Activated naive CD8-positive, alpha-beta T cell treated with anti-CD3 and anti-CD28 coated beads, Interleukin-2, amount 10 ng/mL, durations not matched to agents 7 days and 5 days (primary cell): ENCODE measurements at regions not wholly inside any gene's neighbourhood (a gene's known extent, or its start where the extent isn't known, plus 50 kb on each side); places are given as distances from the start of the nearest gene placed in this dataset.

Source experiments
- ATAC-seq: fragments of 150-1000 bp; cut with Tn5 transposase; one replicate; pipeline ENCODE4 v1.10.0; 2021; ENCODE audit warnings: low read depth, moderate library complexity
- POLR2A ChIA-PET: fragments of 350-600 bp; sonication (Branson Sonifier 250); formaldehyde crosslinking; loops from one replicate; lab custom pipeline; 2021; ENCODE audit warnings: antibody characterized with exemption; lab: Charles Lee
- DNase-seq: peaks from one replicate; pipeline ENCODE4 v3.0.0; 2021
- H3K27ac Mint-ChIP-seq: one replicate; pipeline ENCODE4 v1.8.0; 2022; ENCODE audit warnings: mild to moderate bottlenecking, mixed read lengths
- H3K27me3 Mint-ChIP-seq: one replicate; pipeline ENCODE4 v1.8.0; 2022; ENCODE audit warnings: mild to moderate bottlenecking, moderate library complexity, mixed read lengths
- H3K36me3 Mint-ChIP-seq: one replicate; pipeline ENCODE4 v1.8.0; 2021; ENCODE audit warnings: mild to moderate bottlenecking, mixed read lengths
- H3K4me1 Mint-ChIP-seq: one replicate; pipeline ENCODE4 v1.8.0; 2021; ENCODE audit warnings: mixed read lengths
- H3K4me3 Mint-ChIP-seq: one replicate; pipeline ENCODE4 v1.8.0; 2022; ENCODE audit warnings: mild to moderate bottlenecking, moderate library complexity, mixed read lengths
- H3K9me3 Mint-ChIP-seq: one replicate; pipeline ENCODE4 v1.8.0; 2021; ENCODE audit warnings: mixed read lengths

GRCh38 chr18:37958499-37958898 is 392.9 kb upstream of the CELF4 start:
- Mint-ChIP-seq H3K4me3 (no peak overlapping the region), H3K27me3 (no peaks in the 10 kb centered on the region), H3K9me3 (peaks cover 3% of the 10 kb centered on the region), H3K4me1 (no peaks in the 10 kb centered on the region), H3K27ac (no peak overlapping the region), H3K36me3 (no peaks in the 10 kb centered on the region)
- DNase-seq (no peak), ATAC-seq (no peak)
- POLR2A ChIA-PET, result no interaction called here

- no peaks in the 10 kb centered on the region for H3K27me3 Mint-ChIP-seq
- H3K27ac Mint-ChIP-seq, result no peak overlapping the region
- H3K9me3 Mint-ChIP-seq, result peaks cover 2% of the 10 kb centered on the region
- H3K36me3 Mint-ChIP-seq, result no peaks in the 10 kb centered on the region
- H3K4me1 Mint-ChIP-seq, result no peaks in the 10 kb centered on the region
- no peak overlapping the region for H3K4me3 Mint-ChIP-seq
- DNase-seq (no peak), ATAC-seq (no peak)
- POLR2A ChIA-PET, result no interaction called here
These were observed 391.3 kb upstream of the CELF4 start for GRCh38 chr18:37956902-37957301.

- ATAC-seq (no peak), DNase-seq (no peak)
- Mint-ChIP-seq H3K27ac (no peak overlapping the region), H3K9me3 (peaks cover 3% of the 10 kb centered on the region), H3K36me3 (no peaks in the 10 kb centered on the region), H3K4me3 (no peak overlapping the region), H3K27me3 (no peaks in the 10 kb centered on the region), H3K4me1 (no peaks in the 10 kb centered on the region)
- POLR2A ChIA-PET, result no interaction called here
These were observed 390.4 kb upstream of the CELF4 start for GRCh38 chr18:37956020-37956419.

GRCh38 chr18:37955201-37955600 is 389.6 kb upstream of the CELF4 start:
- H3K9me3 Mint-ChIP-seq, result peaks cover 5% of the 10 kb centered on the region
- H3K27ac Mint-ChIP-seq, result no peak overlapping the region
- H3K4me1 Mint-ChIP-seq, result no peaks in the 10 kb centered on the region
- no peak for ATAC-seq
- POLR2A ChIA-PET, result no interaction called here
- no peak for DNase-seq
- no peak overlapping the region for H3K4me3 Mint-ChIP-seq
- no peaks in the 10 kb centered on the region for H3K27me3 Mint-ChIP-seq
- H3K36me3 Mint-ChIP-seq, result no peaks in the 10 kb centered on the region

GRCh38 chr18:37953876-37954275 is 388.3 kb upstream of the CELF4 start:
- Mint-ChIP-seq H3K4me3 (no peak overlapping the region), H3K27ac (no peak overlapping the region), H3K9me3 (peaks cover 5% of the 10 kb centered on the region), H3K27me3 (no peaks in the 10 kb centered on the region), H3K4me1 (no peaks in the 10 kb centered on the region), H3K36me3 (no peaks in the 10 kb centered on the region)
- DNase-seq (no peak), ATAC-seq (no peak)
- POLR2A ChIA-PET, result no interaction called here

- POLR2A ChIA-PET, result no interaction called here
These were observed 382.9 kb upstream of the CELF4 start for GRCh38 chr18:37948471-37948870.

GRCh38 chr18:37946324-37946723 is 380.7 kb upstream of the CELF4 start:
- Mint-ChIP-seq H3K9me3 (peaks cover 5% of the 10 kb centered on the region), H3K4me3 (no peak overlapping the region), H3K36me3 (no peaks in the 10 kb centered on the region), H3K27ac (no peak overlapping the region), H3K4me1 (no peaks in the 10 kb centered on the region), H3K27me3 (no peaks in the 10 kb centered on the region)
- ATAC-seq (no peak), DNase-seq (no peak)
- POLR2A ChIA-PET, result no interaction called here

More at GRCh38 chr18:37948471-37948870, 382.9 kb upstream of the CELF4 start:
- H3K36me3 Mint-ChIP-seq, result no peaks in the 10 kb centered on the region
- ATAC-seq (no peak), DNase-seq (no peak)
- peaks cover 4% of the 10 kb centered on the region for H3K9me3 Mint-ChIP-seq
- H3K4me3 Mint-ChIP-seq, result no peak overlapping the region
- no peaks in the 10 kb centered on the region for H3K4me1 Mint-ChIP-seq
- H3K27ac Mint-ChIP-seq, result no peak overlapping the region
- no peaks in the 10 kb centered on the region for H3K27me3 Mint-ChIP-seq

- H3K4me3 Mint-ChIP-seq, result no peak overlapping the region
- peaks cover 2% of the 10 kb centered on the region for H3K9me3 Mint-ChIP-seq
- H3K27ac Mint-ChIP-seq, result no peak overlapping the region
- H3K4me1 Mint-ChIP-seq, result no peaks in the 10 kb centered on the region
- no peaks in the 10 kb centered on the region for H3K27me3 Mint-ChIP-seq
- no peaks in the 10 kb centered on the region for H3K36me3 Mint-ChIP-seq
- DNase-seq (no peak), ATAC-seq (no peak)
- POLR2A ChIA-PET, result no interaction called here
These were observed 379.2 kb upstream of the CELF4 start for GRCh38 chr18:37944700-37945270.

GRCh38 chr18:37937287-37937686 is 371.7 kb upstream of the CELF4 start:
- POLR2A ChIA-PET, result no interaction called here
- DNase-seq, result no peak
- no peaks in the 10 kb centered on the region for H3K27me3 Mint-ChIP-seq
- H3K4me1 Mint-ChIP-seq, result no peaks in the 10 kb centered on the region
- H3K9me3 Mint-ChIP-seq, result peaks cover 7% of the 10 kb centered on the region
- no peak overlapping the region for H3K27ac Mint-ChIP-seq
- H3K4me3 Mint-ChIP-seq, result no peak overlapping the region
- H3K36me3 Mint-ChIP-seq, result no peaks in the 10 kb centered on the region
- no peak for ATAC-seq

GRCh38 chr18:37935086-37935485 is 369.5 kb upstream of the CELF4 start:
- no peak overlapping the region for H3K27ac Mint-ChIP-seq
- no peak for DNase-seq

GRCh38 chr18:37930640-37931039 is 365.0 kb upstream of the CELF4 start:
- Mint-ChIP-seq H3K4me3 (no peak overlapping the region), H3K27me3 (no peaks in the 10 kb centered on the region), H3K4me1 (no peaks in the 10 kb centered on the region), H3K36me3 (no peaks in the 10 kb centered on the region), H3K27ac (no peak overlapping the region), H3K9me3 (peaks cover 1% of the 10 kb centered on the region)
- POLR2A ChIA-PET, result no interaction called here
- ATAC-seq (no peak), DNase-seq (no peak)

More at GRCh38 chr18:37935086-37935485, 369.5 kb upstream of the CELF4 start:
- H3K36me3 Mint-ChIP-seq, result no peaks in the 10 kb centered on the region
- peaks cover 8% of the 10 kb centered on the region for H3K9me3 Mint-ChIP-seq
- H3K27me3 Mint-ChIP-seq, result no peaks in the 10 kb centered on the region
- ATAC-seq, result no peak
- H3K4me3 Mint-ChIP-seq, result no peak overlapping the region
- no peaks in the 10 kb centered on the region for H3K4me1 Mint-ChIP-seq
- POLR2A ChIA-PET, result no interaction called here

- DNase-seq, result no peak
- Mint-ChIP-seq H3K9me3 (no peaks in the 10 kb centered on the region), H3K4me3 (no peak overlapping the region), H3K27ac (no peak overlapping the region), H3K27me3 (no peaks in the 10 kb centered on the region), H3K36me3 (no peaks in the 10 kb centered on the region), H3K4me1 (no peaks in the 10 kb centered on the region)
- no peak for ATAC-seq
- POLR2A ChIA-PET, result no interaction called here
These were observed 356.6 kb upstream of the CELF4 start for GRCh38 chr18:37922162-37922561.

- ATAC-seq, result no peak
- DNase-seq, result no peak
- POLR2A ChIA-PET, result no interaction called here
- Mint-ChIP-seq H3K9me3 (no peaks in the 10 kb centered on the region), H3K36me3 (no peaks in the 10 kb centered on the region), H3K27me3 (no peaks in the 10 kb centered on the region), H3K27ac (no peak overlapping the region), H3K4me1 (no peaks in the 10 kb centered on the region), H3K4me3 (no peak overlapping the region)
These were observed 355.3 kb upstream of the CELF4 start for GRCh38 chr18:37920865-37921264.

- Mint-ChIP-seq H3K4me3 (no peak overlapping the region), H3K36me3 (no peaks in the 10 kb centered on the region), H3K9me3 (no peaks in the 10 kb centered on the region), H3K27me3 (no peaks in the 10 kb centered on the region), H3K4me1 (no peaks in the 10 kb centered on the region), H3K27ac (no peak overlapping the region)
- ATAC-seq (no peak), DNase-seq (no peak)
- POLR2A ChIA-PET, result no interaction called here
These were observed 347.5 kb upstream of the CELF4 start for GRCh38 chr18:37913051-37913450.

GRCh38 chr18:37902344-37902743 is 336.7 kb upstream of the CELF4 start:
- no peaks in the 10 kb centered on the region for H3K27me3 Mint-ChIP-seq
- ATAC-seq (no peak), DNase-seq (no peak)
- POLR2A ChIA-PET, result no interaction called here
- H3K27ac Mint-ChIP-seq, result no peak overlapping the region
- no peaks in the 10 kb centered on the region for H3K36me3 Mint-ChIP-seq
- no peak overlapping the region for H3K4me3 Mint-ChIP-seq
- H3K9me3 Mint-ChIP-seq, result peaks cover under 1% of the 10 kb centered on the region
- no peaks in the 10 kb centered on the region for H3K4me1 Mint-ChIP-seq
